Activated gamma-delta T cell treated with Interleukin-2 at 50 U/mL for 16 hours (primary cell): ENCODE measurements at regions not wholly inside any gene's neighbourhood (a gene's known extent, or its start where the extent isn't known, plus 50 kb on each side); places are given as distances from the start of the nearest gene placed in this dataset.

Experiments used
- DNase-seq: peaks from one replicate; pipeline ENCODE4 v3.0.0-alpha.2; 2020

DNA sequence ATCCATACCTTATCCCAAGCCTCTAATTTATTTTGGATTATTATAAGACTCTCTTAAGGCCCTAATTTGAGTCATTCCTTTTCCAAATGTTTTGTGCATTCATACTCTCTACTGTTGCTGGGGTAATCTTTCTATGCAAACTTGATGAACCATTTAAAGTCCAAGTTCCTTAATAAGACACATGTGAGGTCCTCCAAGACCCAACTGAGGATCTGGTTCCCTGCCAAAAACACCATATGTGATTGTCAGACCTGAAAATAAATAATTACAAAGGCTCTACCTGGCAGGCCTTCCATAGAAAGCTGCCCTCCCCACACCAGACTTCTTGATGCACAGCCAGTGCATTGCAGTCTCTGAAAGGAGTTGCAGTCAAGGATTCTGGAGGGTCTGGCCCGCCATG, 257.9 kb upstream of the AKR1E2 start:
- no peak for DNase-seq

DNA sequence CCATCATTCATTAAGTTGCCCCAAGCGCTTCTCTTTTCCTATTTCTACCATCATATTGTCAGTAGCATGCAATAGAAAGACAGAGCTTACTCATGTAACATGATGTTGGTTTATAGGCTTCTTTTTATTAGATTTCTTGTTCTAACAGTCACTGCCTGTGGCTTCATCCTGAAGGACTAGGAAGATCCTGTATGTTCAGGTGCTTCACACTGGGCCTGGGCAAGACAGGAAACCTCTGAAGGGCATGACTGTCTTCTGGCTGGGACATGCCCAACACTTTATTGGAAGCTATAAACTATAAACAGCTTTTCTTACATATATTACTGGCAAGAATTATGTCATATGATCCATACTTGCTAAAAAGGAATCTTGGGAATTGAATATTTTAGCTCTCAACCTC, 258.4 kb upstream of the AKR1E2 start:
- no peak for DNase-seq

DNA sequence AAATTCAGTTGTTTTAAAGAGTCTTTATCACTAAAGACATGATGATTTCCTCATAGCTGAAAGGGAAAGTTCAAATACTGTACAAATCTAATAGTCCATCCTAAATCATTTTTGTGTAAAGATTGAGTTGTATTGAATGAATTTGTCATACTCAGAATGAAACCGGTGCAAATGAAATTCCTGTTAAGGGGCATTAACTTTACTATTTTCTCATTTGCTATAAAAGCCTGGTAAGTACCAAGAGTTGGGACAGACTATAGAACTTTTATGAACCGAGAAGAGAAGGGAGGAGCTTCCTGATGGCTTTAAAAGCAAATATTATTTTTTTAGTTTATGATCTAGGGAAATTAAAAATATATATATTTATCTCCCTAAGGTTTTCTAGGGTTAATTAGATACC, 260.0 kb upstream of the AKR1E2 start:
- no peak for DNase-seq

DNA sequence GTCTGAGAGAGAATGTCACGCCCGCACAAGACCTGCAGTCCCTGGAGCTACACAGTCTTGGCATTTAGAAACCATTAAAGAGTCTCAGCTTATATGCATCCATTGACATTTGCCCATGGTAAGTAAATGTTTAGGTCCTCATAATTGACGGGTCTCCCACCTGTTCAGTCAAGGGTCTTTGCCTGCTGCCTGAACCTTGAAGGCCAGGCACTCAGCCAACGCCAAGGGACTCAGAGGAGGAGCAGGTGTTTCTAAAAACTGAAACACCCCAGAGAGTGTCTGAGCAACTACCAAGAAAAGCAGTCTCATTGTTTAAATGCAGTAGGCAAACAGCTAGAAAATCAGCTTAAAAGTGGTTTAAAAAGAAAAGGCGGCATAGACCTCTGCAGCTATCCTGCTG, 264.7 kb upstream of the AKR1E2 start:
- no peak for DNase-seq

DNA sequence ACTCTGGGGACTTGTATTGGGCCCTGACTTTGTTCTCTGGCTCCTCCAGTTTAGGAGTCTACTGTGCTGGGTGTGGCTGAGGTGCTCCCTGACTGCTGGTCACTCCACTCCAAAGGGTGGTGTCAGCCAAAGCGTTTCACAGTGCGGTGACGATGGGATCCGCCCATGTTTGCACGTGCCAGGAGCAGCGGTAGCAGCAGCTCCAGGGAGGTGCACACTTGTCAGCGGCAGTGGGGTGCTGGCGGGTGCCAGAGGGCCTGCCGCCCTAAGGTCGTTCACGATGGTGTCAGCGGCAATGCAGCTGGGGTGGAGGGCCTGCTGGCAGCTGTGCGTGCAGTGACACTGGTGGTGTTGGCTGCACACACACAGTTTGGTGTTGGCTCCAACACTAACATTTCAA, 268.5 kb upstream of the AKR1E2 start:
- no peak for DNase-seq

DNA sequence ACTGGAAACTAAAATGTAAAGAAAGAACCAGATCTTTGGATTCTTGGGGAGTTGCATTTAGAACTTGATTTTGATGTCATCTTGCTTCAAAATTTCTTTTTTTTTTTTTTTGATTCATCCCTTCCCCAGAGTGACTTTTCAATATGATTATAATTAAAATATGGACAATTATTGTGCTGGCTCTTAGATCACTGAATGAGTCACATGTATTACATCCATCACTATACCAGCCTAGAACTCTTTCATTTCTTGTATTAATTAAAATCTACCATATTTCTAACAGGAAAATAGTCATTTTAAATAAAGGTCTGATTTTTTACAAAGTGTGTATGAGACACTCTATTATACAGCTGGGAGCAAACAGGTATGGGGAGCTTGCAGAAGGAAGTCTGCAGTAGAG, 269.5 kb upstream of the AKR1E2 start:
- DNase-seq = no peak

DNA sequence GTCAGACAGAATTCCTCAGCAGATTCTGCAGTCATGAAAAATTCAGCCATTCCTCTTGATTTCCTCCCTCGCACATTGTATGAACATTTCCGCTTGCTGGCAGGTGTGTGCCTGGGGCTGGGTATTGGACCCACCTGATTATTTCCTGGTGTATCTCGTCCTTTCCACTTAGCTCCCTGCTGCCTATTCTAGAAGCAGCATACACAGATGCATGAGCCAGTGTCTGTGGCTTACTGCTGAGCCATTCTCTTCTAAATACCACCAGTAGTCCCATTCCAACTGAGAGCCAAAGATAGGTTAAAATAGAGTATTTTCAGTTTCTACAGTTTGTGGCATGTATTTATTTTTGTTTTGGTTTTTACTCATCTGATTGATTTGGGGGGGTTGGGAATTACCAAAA, 270.1 kb upstream of the AKR1E2 start:
- no peak for DNase-seq

DNA sequence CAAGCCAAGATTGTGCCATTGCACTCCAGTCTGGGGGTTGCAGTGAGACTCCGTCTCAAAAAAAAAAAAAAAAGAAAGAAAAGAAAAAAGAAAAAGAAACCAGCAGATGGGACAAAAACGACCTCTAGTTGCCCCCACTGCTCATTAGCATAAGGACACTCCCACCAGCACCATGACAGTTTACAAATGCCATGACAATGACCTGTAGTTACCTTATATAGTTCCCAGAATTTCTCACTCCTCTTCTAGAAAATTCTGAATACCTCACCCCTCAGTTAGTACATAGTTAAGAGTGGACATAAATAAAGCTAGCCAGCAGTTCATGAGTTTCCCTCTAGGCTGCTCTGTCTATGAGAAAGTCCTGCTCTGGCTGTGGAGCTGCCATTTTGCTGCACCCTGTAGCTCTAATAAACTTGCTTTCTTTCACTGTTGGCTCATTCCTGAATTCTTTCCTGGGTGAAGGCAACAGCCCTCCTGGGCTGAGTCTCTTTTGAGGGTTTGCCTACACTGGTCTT, 276.8 kb upstream of the AKR1E2 start:
- no peak for DNase-seq

DNA sequence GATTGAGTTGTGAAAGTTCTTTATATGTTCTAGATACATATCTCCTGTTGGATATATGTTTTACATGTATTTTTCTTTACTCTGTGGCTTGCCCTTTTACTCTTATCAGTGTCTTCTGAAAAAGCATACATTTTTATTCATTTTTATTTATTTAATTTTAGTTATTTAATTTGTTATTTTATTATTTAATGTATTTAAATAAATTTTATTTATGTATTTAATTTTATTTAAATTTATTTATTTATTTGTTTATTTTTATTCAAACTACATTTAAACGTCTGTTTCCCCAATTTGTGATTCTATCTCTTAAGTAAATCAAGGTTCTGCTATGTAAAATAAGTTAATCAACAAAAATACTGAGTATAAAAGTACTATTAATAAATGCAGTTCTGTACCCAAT, 279.1 kb upstream of the AKR1E2 start:
- no peak for DNase-seq

DNA sequence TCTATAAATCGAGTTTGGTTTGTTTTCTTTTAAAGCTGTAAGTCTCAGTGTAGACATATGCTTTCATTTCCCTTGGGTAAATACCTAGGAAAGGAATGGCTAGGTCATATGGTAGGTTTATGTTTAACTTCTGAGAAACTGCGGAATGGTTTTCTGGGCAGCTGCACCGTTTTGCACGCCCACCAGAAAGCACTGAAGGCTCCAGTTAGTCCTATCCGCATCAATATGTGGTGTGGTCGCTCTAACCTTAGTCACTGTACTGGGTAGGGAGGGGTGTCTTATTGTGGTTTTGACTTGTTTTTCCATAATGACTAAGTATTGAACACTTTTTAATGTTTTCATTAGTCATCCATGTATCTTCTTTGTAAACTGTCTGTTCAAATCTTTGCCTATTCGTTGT, 279.5 kb upstream of the AKR1E2 start:
- no peak for DNase-seq

DNA sequence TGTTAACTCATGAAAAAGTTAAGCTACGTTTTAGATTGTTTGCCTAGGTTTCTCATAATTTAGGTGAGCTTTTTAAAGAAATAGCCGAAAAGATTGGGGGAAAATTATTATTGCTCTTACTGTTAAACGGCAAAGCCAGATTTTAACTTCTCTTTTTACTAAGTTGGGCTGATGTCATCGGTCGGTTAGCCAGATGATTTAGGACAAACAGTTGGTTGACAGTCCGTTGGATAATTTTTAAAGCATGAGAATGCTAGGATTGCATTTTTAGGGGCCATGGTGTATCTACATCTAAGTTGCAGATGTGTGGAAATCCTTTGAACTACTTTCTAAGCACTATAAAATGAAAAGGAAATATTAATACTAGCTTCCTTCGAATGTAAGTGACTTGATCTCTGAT, 280.9 kb upstream of the AKR1E2 start:
- DNase-seq = no peak

DNA sequence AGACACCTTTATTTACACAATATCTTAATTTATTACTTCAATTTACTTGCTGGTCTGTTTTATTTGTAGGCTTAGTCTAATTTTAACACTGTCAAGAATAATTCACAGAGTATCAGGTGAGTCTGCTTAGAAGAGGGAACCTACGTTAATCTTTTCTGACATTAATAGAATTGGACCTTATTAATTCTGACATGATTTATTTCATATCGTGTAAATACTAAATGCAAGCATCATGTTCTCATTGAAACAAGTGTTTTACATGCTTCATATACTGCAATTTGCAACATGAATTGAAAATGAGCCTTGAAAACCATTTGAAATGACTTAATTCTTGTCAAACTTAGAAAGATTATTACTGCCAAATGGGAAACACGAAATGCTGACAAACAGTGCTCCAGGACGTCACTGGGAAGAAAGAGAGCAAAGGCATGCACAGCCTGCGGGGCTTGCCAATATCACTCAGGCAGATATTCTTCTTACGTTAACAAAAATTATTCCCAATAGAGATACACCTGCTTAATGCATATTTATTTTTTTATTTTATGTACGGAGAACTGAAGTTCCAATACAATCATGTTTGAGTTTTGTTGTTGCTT, 282.0 kb upstream of the AKR1E2 start:
- no peak for DNase-seq

DNA sequence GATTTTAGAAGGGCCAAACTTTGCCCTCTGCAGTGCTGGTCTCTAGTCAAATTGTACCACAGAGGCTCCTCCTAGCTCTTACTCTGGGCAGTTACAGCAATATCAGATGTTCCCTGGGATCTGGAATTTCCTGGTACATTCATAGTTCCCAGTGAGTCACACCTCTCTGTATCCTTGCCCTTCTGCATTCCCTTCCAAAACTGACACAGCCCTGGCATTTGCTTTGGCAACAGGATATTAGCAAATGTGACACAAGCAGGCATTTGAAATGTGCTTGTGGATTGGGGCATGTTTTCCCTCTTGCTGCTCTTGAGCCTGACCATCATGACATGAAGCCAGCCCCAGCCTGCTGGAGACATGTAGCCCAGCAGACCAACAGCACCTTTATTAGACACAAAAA, 284.7 kb upstream of the AKR1E2 start:
- no peak for DNase-seq

DNA sequence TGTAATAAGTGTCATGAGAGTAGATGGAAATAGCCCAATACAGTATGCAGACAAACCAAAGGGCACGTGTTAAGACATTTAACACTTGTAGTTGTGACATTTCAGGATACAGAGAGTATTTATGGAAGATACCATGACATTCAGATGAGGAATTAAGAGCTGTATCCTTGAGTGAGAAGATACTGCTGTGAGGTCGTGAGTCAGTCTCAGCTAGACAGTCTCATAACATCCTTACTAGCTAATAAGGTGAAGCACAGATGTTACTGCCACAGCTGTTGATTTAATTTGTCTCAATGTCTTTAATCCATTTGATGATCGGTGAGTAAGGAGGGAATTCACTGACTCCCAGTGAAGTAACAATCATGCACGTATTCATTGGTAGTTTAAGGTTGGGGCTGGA, 288.0 kb upstream of the AKR1E2 start:
- no peak for DNase-seq

DNA sequence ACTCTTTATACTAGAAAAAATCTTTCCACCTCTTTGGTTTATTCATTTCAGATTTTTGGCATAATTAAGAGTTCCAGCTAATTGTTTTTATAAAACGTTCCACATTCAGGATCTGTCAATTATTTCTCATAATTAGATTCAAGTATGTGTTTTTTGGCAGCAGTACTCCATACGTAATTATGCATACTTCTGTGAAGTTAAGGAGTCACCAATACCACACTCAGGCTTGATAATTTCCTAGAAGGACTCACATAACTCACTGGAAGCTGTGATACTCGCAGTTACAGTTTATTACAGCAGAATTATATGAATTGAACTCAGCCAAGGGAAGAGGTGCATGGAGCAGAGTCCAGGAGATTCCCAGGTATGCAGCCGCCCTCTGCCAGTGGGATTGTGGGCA, 290.5 kb upstream of the AKR1E2 start:
- no peak for DNase-seq

DNA sequence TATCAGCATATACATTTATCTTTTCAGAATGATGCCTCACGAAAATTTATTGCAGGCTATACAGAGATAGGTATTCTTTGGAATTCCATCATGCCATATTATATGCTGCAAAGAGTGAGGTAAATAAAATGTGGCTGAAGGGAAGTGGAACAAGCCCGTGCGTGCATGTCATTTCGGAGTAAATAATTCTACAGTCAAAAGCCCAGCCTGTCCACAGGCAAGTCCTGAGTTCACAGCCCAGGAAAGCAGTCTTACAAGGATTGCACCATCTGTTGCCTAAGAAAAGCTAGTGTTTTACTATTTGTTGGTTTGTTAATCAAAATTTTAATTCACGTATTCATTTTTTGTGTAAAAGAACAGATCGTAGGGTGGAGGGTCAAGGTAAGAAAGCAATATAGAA, 292.4 kb upstream of the AKR1E2 start:
- DNase-seq = no peak

DNA sequence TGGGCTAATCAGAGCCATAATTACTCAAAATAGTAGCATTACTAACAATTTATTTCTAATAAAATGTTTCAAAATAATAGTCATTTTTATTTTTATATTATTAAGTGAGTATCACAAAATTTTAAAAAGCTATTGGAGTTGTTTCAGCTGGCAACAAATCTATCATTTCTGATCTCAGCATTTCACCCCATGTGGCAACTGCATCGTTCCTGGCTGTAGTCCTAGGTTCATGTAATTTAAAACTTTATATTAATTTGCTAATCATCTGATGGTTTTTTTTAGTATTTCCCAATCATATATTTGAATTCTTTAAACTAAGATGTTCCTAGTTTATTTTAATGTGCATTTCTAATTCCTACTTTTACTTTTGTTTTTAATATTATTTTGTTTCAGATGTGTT, 293.0 kb upstream of the AKR1E2 start:
- DNase-seq = no peak

DNA sequence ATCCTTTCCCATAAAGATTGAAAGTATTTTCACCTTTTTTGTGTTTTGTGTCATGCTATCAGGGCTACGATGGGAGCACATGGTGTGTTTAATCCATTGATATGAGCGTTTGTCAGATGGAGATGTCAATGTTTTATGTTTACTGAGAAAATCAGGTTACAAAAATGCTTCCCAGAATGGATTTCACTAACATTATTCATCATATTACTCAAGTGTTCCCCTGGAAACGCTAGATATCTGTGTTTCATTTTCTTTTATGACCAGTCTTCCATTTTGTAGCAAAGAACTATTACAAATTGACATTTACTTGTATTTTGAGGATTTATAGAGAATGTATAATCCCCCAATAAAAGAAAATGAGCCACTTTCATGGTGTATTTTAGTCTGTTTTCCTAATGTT, 293.5 kb upstream of the AKR1E2 start:
- no peak for DNase-seq

DNA sequence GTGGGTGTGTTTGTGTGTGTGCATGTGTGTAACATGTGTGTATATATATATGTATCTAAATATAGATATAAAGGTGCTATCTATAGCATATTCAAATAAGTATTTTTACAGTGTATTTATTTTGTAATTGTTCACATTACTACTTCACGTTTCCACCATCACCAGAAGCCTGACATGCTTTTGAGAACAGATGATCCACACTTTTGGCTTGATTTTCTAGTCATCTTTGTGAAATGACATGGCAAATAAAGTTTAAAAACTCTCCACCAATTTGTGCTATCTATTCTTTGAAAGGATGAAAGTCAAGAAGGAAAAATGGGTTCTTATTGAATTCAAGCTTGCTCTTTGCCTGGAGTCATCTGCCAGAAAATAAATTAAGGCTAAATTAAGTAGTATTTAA, 294.0 kb upstream of the AKR1E2 start:
- no peak for DNase-seq

DNA sequence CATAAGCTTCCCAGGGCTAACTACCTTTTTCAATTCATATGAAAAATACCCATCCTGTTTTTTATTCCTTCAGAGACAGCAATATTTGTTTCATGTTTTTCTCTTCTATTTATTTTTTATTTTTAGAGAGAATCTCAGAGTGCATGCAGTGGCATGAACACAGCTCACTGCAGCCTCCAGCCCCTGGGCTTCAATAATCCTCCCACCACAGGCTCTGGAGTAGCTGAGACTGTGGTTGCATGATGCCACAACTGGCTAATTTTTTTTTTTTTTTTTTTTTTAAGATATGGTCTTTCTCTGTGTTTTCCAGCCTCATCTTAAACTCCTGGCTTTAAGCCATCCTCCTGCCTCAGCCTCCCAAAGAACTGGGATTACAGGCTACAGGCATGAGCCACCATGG, 296.7 kb upstream of the AKR1E2 start:
- no peak for DNase-seq

DNA sequence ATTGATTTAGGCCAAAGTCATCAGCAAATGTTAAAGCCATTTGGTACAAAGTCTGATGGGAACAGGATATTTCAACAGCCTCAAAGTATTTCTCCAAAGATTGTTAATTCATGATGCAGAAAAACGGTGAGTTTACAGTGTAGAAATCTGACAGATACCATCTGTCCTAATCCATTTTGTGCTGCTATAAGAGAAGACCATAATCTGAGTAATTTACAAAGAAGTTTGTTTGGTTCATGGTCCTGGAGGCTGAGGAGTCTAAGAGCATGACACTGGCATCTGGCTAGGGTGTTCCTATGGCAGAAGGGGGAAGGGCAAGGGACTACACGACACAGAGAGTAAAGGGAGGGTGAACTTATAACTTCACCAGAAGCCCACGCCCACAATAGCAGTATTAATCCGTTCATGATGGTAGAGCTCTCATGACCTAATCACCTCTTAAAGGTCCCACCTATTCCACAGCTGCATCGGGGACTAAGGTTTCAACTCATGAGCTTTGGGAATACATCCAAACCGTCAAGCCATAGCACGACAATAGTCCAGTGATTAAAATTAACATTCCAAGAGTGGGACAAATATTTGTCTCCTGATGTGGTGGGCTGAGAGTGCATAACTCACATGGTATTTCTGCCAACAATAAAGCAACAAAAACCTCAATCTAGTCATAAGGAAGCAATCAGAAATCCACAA, 298.6 kb upstream of the AKR1E2 start:
- DNase-seq = no peak

DNA sequence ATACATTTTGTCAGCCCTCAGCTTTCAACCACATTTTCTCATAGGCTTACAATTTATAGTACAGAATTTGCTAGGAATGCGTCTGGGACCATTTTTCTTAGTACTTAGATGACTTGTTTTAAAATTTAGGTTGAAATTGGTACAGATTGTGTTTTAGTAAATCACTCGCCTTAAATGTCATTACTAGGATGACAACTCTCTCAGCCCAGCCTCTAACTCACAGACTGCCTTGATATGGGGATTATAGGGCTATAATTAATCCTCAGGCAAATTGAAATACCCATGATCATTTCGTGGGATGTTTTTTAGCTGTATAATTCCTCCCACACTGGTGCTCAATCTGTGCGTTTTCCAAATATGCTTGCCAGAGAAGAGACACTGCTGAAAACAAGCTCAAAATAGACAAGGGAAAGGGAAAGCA, 299.7 kb upstream of the AKR1E2 start:
- no peak for DNase-seq

DNA sequence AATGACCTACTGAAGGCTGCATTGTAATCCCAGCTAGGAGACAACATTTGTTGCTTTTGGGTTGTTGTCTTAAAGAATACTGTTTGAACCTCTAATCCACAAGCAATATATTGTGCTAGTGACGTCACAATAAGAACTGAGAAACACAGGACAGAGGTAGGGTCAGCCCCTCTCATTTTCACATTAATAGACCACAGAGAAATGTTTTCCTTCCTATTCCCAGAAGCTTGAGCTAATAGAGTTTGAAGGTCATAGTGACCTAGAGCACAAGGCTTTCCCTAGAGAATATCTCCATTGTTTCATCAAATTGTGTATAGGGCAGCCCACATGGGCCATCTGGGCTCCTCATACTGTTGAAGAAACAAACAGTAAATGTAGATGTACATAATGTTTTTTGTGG, 300.9 kb upstream of the AKR1E2 start:
- DNase-seq = no peak

DNA sequence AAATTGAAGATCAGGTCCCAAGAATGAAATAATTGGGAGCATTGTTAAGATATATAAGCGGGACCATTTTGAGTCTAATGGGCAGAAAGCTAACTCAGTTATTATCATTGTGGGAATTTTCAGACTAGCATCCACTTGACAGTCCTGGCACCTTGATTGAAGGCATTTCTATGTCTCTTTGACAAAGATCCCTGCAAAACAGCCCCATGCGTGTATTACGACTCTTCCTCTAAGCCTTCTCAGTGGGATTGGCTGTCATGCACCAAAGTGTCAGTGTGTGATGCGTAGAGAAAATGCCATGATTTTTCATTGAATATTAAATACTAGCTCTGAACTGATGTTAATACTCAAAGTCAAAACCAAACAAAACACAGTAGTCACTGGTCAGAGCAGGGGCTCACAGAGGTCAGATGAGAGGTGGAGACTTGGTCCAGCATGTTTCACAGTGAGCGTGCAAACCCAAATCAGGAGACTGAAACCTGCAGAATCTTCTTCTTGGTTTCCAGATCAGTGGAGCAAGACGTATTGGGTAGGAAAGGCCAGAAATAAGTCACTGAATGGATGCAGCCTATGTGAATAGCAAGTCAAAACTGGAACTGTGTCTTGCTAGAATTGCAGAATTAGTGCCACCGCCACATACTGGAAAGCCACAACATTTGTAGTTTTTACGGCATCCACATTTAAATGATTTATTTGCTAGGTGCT, 303.6 kb upstream of the AKR1E2 start:
- no peak for DNase-seq
